ENCODE measurements at regions not wholly inside any gene's neighbourhood (a gene's known extent, or its start where the extent isn't known, plus 50 kb on each side); places are given as distances from the start of the nearest gene placed in this dataset.

- DNase-seq, result no peak
Observed at GRCh38 chr21:41560661-41561158, 52.8 kb upstream of the TMPRSS2 start.

- no peak for DNase-seq
Observed at GRCh38 chr21:41559658-41560631, 52.0 kb upstream of the TMPRSS2 start.

GRCh38 chr21:41558842-41559241, 50.9 kb upstream of the TMPRSS2 start:
- DNase-seq, result no peak

- DNase-seq, result no peak
Observed at GRCh38 chr21:41557884-41558283, 49.9 kb upstream of the TMPRSS2 start.

Measured in activated CD4-positive, alpha-beta T cell treated with anti-CD3 and anti-CD28 coated beads for 4 hours (primary cell).